Left renal cortex interstitium (tissue), 4 donors: ENCODE measurements at regions not wholly inside any gene's neighbourhood (a gene's known extent, or its start where the extent isn't known, plus 50 kb on each side); places are given as distances from the start of the nearest gene placed in this dataset.
A peak's percentile ranks its signal among the peaks of the same experiment; 100 is the strongest.
"Not testable (repeated sequence)": the region's sequence is repeated elsewhere in the genome, so short reads cannot be mapped to it uniquely, and the experiment has no call there.

ENCODE experiments used
- DNase-seq, 4 donors: peaks; one replicate each; pipeline ENCODE4 v3.0.0-alpha.2; 2013; ENCODE audit warnings: low read depth in 4 of 4, low spot score in 2 of 4, missing footprints in 1 of 4

- no peak for DNase-seq
These were observed 1192.5 kb downstream of the NXPH1 start for GRCh38 chr7:9625953-9626352.

- DNase-seq: no peak
These were observed 1212.3 kb downstream of the NXPH1 start for GRCh38 chr7:9645756-9646155.

- DNase-seq: no peak
These were observed 1223.8 kb downstream of the NXPH1 start for GRCh38 chr7:9657257-9657656.

- no peak for DNase-seq
These were observed 1238.8 kb downstream of the NXPH1 start for GRCh38 chr7:9671979-9672917.

GRCh38 chr7:9680713-9681112 lies 1247.3 kb downstream of the NXPH1 start:
- no peak for DNase-seq

- DNase-seq: no peak
These were observed 1247.9 kb downstream of the NXPH1 start for GRCh38 chr7:9681284-9681683.

- no peak for DNase-seq
These were observed 1257.9 kb downstream of the NXPH1 start for GRCh38 chr7:9691286-9691685.

- DNase-seq: no peak
These were observed 1265.0 kb downstream of the NXPH1 start for GRCh38 chr7:9698375-9698774.

GRCh38 chr7:9709216-9709615 lies 1264.5 kb upstream of the PHF14 start:
- DNase-seq: peak in 2 of 4 donors; percentile 3 to 19

GRCh38 chr7:9711259-9711918 lies 1262.3 kb upstream of the PHF14 start:
- DNase-seq: no peak

GRCh38 chr7:9718071-9718661 lies 1255.5 kb upstream of the PHF14 start:
- no peak for DNase-seq

- DNase-seq: no peak
These were observed 1254.4 kb upstream of the PHF14 start for GRCh38 chr7:9719303-9719702.

- no peak for DNase-seq
These were observed 1254.0 kb upstream of the PHF14 start for GRCh38 chr7:9719721-9720120.

- DNase-seq: not testable (repeated sequence)
These were observed 1247.6 kb upstream of the PHF14 start for GRCh38 chr7:9725940-9726663.

- not testable (repeated sequence) for DNase-seq
These were observed 1246.9 kb upstream of the PHF14 start for GRCh38 chr7:9726811-9727210.

- DNase-seq: not testable (repeated sequence)
These were observed 1246.2 kb upstream of the PHF14 start for GRCh38 chr7:9727467-9727869.

- DNase-seq: not testable (repeated sequence)
These were observed 1245.5 kb upstream of the PHF14 start for GRCh38 chr7:9728014-9728657.

GRCh38 chr7:9752033-9752432 lies 1221.6 kb upstream of the PHF14 start:
- no peak for DNase-seq

- no peak for DNase-seq
These were observed 1212.4 kb upstream of the PHF14 start for GRCh38 chr7:9761224-9761623.

- peak in 2 of 4 donors; percentile 2 to 29 for DNase-seq
These were observed 1196.8 kb upstream of the PHF14 start for GRCh38 chr7:9776900-9777299.
